Mammary epithelial cell (primary cell): ENCODE measurements at regions not wholly inside any gene's neighbourhood (a gene's known extent, or its start where the extent isn't known, plus 50 kb on each side); places are given as distances from the start of the nearest gene placed in this dataset.

ENCODE experiments used
- EZH2 ChIP-seq: IDR thresholded peaks from 2 replicates; pipeline ENCODE4 v1.6.1; 2012; ENCODE audit warnings: low read length, inconsistent platforms, borderline replicate concordance
- TF ChIP-seq, protein P1 (sequence below), 2 donors: IDR thresholded peaks in 1 of 2; conservative IDR thresholded peaks in 1 of 2; 2 replicates each; pipeline ENCODE4 v1.5.1; 2011 to 2012; ENCODE audit warnings: inconsistent platforms in 2 of 2, low read length in 2 of 2, mild to moderate bottlenecking in 2 of 2, control low read depth in 1 of 2, low read depth in 1 of 2; ENCODE audit not compliant: insufficient read depth in 1 of 2; ENCODE audit errors: extremely low read depth in 1 of 2

DNA sequence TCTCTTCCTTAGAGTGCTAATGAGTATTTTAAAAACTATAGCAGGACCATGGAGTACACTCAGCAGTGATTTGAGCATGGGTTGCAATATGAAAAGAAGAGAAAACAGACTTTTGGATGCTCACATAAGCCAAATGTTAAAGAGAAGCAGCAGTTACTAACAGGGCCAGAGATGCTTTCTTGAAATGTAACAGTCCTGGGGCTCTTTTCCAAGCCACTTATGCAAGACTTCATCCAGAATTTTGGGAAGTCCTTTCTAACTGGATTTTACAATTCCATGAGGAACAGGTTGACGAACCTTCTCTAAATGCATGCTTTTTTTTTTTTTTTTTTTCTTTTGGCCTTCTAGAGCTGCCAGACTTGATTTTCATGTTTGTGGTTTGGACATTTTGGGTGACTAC lies 282.0 kb downstream of the SEC23IP start:
- TF ChIP-seq, protein P1, sequence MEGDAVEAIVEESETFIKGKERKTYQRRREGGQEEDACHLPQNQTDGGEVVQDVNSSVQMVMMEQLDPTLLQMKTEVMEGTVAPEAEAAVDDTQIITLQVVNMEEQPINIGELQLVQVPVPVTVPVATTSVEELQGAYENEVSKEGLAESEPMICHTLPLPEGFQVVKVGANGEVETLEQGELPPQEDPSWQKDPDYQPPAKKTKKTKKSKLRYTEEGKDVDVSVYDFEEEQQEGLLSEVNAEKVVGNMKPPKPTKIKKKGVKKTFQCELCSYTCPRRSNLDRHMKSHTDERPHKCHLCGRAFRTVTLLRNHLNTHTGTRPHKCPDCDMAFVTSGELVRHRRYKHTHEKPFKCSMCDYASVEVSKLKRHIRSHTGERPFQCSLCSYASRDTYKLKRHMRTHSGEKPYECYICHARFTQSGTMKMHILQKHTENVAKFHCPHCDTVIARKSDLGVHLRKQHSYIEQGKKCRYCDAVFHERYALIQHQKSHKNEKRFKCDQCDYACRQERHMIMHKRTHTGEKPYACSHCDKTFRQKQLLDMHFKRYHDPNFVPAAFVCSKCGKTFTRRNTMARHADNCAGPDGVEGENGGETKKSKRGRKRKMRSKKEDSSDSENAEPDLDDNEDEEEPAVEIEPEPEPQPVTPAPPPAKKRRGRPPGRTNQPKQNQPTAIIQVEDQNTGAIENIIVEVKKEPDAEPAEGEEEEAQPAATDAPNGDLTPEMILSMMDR (conservative IDR thresholded peaks at IDR 0.05 in 1 of 2, IDR thresholded peaks at IDR 0.05 in 1 of 2; ENCODE audit: extremely low read depth in 1 of 2, insufficient read depth in 1 of 2, low read depth in 1 of 2, low read length in 2 of 2) = no peak
- TF ChIP-seq EZH2 = no peak
